Neutrophil (primary cell): ENCODE measurements at regions not wholly inside any gene's neighbourhood (a gene's known extent, or its start where the extent isn't known, plus 50 kb on each side); places are given as distances from the start of the nearest gene placed in this dataset.

Experiments
- H3K27ac ChIP-seq: fragments of 200-600 bp; sonication (generic); 2 replicates; pipeline ENCODE4 v1.5.1; 2016; ENCODE audit warnings: mild to moderate bottlenecking, moderate library complexity
- H3K27me3 ChIP-seq: fragments of 200-600 bp; sonication (generic); 2 replicates; pipeline ENCODE4 v1.6.0; 2016; ENCODE audit warnings: mild to moderate bottlenecking
- H3K36me3 ChIP-seq: fragments of 200-600 bp; sonication (generic); 2 replicates; pipeline ENCODE4 v1.5.1; 2017
- H3K4me1 ChIP-seq, 2 experiments: fragments of 200-600 bp in 1 of 2; sonication (generic) in 1 of 2; 1 replicate in 1 of 2; 2 replicates in 1 of 2; pipeline versions ENCODE4 v1.5.1 to v1.6.1; 2013 to 2016; ENCODE audit warnings: low read depth in 1 of 2, low read length in 1 of 2, mild to moderate bottlenecking in 1 of 2, moderate library complexity in 1 of 2; ENCODE audit not compliant: control insufficient read depth in 1 of 2, insufficient read depth in 1 of 2
- H3K4me3 ChIP-seq, 2 experiments: fragments of 200-600 bp in 1 of 2; sonication (generic) in 1 of 2; 1 replicate in 1 of 2; 2 replicates in 1 of 2; pipeline ENCODE4 v1.5.1; 2013 to 2016; ENCODE audit warnings: low read depth in 1 of 2, low read length in 1 of 2, mild to moderate bottlenecking in 1 of 2, moderate library complexity in 1 of 2
- H3K9me3 ChIP-seq: fragments of 200-600 bp; sonication (generic); 2 replicates; pipeline ENCODE4 v1.5.1; 2016
- TF ChIP-seq, protein P1 (sequence below): fragments of 200-600 bp; sonication (generic); IDR thresholded peaks from 2 replicates; pipeline ENCODE4 v1.5.1; 2016; ENCODE audit warnings: antibody characterized with exemption

DNA sequence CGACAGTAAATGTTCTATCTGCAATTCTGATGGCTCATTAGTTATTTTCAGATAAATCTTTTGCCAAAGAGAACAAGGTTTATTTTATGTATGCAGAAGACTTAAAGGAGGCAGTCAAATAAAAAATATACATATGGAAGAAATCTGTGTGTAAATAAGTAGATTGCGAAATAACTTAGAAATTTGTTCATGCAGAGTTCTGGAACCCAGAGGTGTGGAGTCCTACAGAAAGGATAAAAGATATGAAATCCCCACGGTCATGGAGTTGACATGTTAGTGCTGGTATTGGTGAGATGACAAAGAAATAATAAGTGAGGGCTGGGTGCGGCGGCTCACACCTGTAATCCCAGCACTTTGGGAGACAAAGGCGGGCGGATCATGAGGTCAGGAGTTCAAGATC is 111.2 kb upstream of the CFAP20DC start:
- TF ChIP-seq, protein P1, sequence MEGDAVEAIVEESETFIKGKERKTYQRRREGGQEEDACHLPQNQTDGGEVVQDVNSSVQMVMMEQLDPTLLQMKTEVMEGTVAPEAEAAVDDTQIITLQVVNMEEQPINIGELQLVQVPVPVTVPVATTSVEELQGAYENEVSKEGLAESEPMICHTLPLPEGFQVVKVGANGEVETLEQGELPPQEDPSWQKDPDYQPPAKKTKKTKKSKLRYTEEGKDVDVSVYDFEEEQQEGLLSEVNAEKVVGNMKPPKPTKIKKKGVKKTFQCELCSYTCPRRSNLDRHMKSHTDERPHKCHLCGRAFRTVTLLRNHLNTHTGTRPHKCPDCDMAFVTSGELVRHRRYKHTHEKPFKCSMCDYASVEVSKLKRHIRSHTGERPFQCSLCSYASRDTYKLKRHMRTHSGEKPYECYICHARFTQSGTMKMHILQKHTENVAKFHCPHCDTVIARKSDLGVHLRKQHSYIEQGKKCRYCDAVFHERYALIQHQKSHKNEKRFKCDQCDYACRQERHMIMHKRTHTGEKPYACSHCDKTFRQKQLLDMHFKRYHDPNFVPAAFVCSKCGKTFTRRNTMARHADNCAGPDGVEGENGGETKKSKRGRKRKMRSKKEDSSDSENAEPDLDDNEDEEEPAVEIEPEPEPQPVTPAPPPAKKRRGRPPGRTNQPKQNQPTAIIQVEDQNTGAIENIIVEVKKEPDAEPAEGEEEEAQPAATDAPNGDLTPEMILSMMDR, result no peak

DNA sequence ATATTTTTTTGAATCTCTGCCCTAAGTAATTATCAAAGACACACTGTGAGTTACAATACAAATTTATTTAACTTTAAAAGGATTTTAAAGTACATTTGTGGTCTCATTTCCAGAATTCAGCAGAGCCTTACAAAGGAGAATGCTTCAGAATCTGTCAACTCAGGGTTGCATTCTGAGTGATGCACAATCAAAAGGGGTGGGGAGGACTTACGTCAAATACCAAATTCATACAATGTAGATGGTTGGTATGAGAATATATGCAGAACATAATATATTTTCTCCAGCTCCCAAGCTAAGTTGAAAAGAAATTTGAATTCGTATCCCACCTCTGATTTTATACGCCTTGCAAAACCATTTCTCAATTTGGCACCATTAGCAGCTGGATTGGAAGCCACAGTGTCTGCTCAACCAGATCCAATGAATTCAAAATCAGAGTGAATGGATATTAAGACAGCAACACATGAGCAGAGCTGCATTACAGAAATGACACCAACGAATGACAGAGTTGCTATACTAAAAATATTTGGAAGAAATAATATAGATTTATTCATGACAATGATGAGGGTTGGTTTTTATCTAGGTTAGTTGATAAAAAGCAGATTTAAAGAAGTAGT is 110.4 kb upstream of the CFAP20DC start:
- TF ChIP-seq, protein P1, result no peak
- no peak overlapping the region for H3K27ac ChIP-seq
- H3K9me3 ChIP-seq, result no peaks in the 10 kb centered on the region
- H3K4me1 ChIP-seq, result no peaks in the 10 kb centered on the region
- H3K4me3 ChIP-seq, result no peak overlapping the region
- H3K36me3 ChIP-seq, result no peaks in the 10 kb centered on the region
- H3K27me3 ChIP-seq, result no peaks in the 10 kb centered on the region

More for the DNA sequence above, 111.2 kb upstream of the CFAP20DC start:
- no peaks in the 10 kb centered on the region for H3K27me3 ChIP-seq
- H3K27ac ChIP-seq, result no peak overlapping the region
- H3K4me1 ChIP-seq, result no peaks in the 10 kb centered on the region
- no peaks in the 10 kb centered on the region for H3K36me3 ChIP-seq
- H3K9me3 ChIP-seq, result no peaks in the 10 kb centered on the region
- H3K4me3 ChIP-seq, result no peak overlapping the region

DNA sequence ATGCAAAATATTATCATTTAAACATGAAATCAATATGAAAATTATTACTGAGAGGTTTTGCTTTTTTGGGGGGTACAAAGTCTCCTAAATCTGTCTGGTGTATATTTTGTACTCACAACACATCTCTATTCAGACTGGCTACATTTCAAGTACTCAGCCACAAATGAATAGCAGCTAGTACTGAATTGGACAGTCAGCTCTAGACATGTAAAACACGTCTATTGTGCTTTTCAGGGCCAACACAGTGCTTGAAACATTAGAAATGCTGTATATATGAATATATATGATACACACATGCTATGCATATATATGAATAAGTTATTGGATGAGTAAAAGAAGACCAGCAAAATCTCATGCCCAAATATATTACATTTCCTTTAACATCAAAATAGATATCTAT is 103.8 kb upstream of the CFAP20DC start:
- Histone ChIP-seq H3K27ac (no peak overlapping the region), H3K27me3 (no peaks in the 10 kb centered on the region), H3K9me3 (no peaks in the 10 kb centered on the region), H3K4me3 (no peak overlapping the region), H3K36me3 (no peaks in the 10 kb centered on the region), H3K4me1 (no peaks in the 10 kb centered on the region)
- TF ChIP-seq, protein P1, result no peak

DNA sequence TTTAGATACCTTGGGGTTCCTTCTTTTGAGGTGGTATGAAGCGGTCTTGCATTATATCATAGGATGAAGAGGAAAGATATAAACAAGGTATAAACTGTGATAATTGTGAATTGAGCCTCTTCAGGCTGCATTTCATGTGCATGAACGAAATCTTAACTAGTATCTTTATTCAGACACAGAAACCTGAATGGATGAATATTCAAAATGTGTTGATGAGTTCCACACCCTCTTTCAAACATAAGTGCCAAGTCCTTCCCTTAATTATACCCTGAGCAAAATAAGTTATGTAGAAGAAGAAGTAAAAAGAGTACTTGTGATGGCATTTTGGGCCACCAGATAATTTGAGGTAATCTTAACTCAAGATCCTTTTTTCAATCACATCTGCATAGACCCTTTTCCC is 103.1 kb upstream of the CFAP20DC start:
- Histone ChIP-seq H3K4me1 (no peaks in the 10 kb centered on the region), H3K4me3 (no peak overlapping the region), H3K9me3 (no peaks in the 10 kb centered on the region), H3K36me3 (no peaks in the 10 kb centered on the region), H3K27ac (no peak overlapping the region), H3K27me3 (no peaks in the 10 kb centered on the region)
- TF ChIP-seq, protein P1, result no peak

DNA sequence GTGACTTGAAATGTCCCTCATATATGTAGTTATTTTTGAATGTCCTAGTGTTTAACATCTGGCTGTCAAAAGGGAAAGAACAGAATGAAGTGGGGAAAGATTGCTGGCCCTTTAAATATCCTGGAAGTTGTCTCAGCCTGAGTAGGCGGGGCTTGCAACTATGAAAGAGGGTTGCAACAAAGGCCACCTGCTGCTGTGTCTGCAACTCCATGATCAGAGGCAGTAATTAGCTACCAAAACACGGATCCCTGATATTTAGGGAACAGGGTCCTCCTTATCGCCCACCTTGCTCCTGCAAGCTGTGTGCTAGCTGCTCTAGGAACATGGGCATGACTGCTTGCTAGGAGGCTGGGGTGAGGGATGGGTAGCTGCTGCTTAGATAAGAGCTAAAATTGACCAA is 100.2 kb upstream of the CFAP20DC start:
- no peaks in the 10 kb centered on the region for H3K36me3 ChIP-seq
- H3K27ac ChIP-seq, result no peak overlapping the region
- H3K4me3 ChIP-seq, result no peak overlapping the region
- H3K9me3 ChIP-seq, result no peaks in the 10 kb centered on the region
- no peaks in the 10 kb centered on the region for H3K27me3 ChIP-seq
- TF ChIP-seq, protein P1, result no peak
- no peaks in the 10 kb centered on the region for H3K4me1 ChIP-seq
